ENCODE measurements at regions not wholly inside any gene's neighbourhood (a gene's known extent, or its start where the extent isn't known, plus 50 kb on each side); places are given as distances from the start of the nearest gene placed in this dataset.

GRCh38 chr17:77457572-77458201 is 316.9 kb downstream of the SEC14L1 start:
- Histone ChIP-seq H3K27me3 (ENCODE audit: control insufficient read depth in 1 of 2, insufficient read depth in 2 of 2, low read length in 1 of 2) (no peaks in the 10 kb centered on the region), H3K36me3 (ENCODE audit: control insufficient read depth in 1 of 2, insufficient read depth in 2 of 2, low read length in 1 of 2) (no peaks in the 10 kb centered on the region), H3K27ac (ENCODE audit: low read depth in 1 of 2, low read length in 2 of 2) (no peak overlapping the region), H3K9me3 (ENCODE audit: control insufficient read depth, low read length) (no peaks in the 10 kb centered on the region), H3K4me3 (ENCODE audit: low read length in 2 of 2) (no peak overlapping the region), H3K4me1 (ENCODE audit: control insufficient read depth in 1 of 2, insufficient read depth in 2 of 2, low read length in 2 of 2) (no peaks in the 10 kb centered on the region)
- intact Hi-C loops (cut with DNase I) = no loop called here
- no peak for DNase-seq
- ATAC-seq (ENCODE audit: low FRiP score) = no peak
- 81 to 86% methylated on average over 14 of the region's 14 CpGs for WGBS, 2 donors

GRCh38 chr17:77458202-77459017 is 317.6 kb downstream of the SEC14L1 start:
- no peak for DNase-seq
- H3K36me3 ChIP-seq (ENCODE audit: control insufficient read depth in 1 of 2, insufficient read depth in 2 of 2, low read length in 1 of 2) = no peaks in the 10 kb centered on the region
- no peak overlapping the region for H3K27ac ChIP-seq (ENCODE audit: low read depth in 1 of 2, low read length in 2 of 2)
- no peaks in the 10 kb centered on the region for H3K4me1 ChIP-seq (ENCODE audit: control insufficient read depth in 1 of 2, insufficient read depth in 2 of 2, low read length in 2 of 2)
- H3K4me3 ChIP-seq (ENCODE audit: low read length in 2 of 2) = no peak overlapping the region
- no peaks in the 10 kb centered on the region for H3K27me3 ChIP-seq (ENCODE audit: control insufficient read depth in 1 of 2, insufficient read depth in 2 of 2, low read length in 1 of 2)
- WGBS, 2 donors = 92 to 93% methylated on average over 21 of the region's 21 CpGs
- H3K9me3 ChIP-seq (ENCODE audit: control insufficient read depth, low read length) = no peaks in the 10 kb centered on the region
- intact Hi-C loops (cut with DNase I) = no loop called here
- ATAC-seq (ENCODE audit: low FRiP score) = no peak

GRCh38 chr17:77459018-77459755 is 318.4 kb downstream of the SEC14L1 start:
- DNase-seq (no peak), ATAC-seq (ENCODE audit: low FRiP score) (no peak)
- intact Hi-C loops (cut with DNase I) = no loop called here
- Histone ChIP-seq H3K36me3 (ENCODE audit: control insufficient read depth in 1 of 2, insufficient read depth in 2 of 2, low read length in 1 of 2) (no peaks in the 10 kb centered on the region), H3K27ac (ENCODE audit: low read depth in 1 of 2, low read length in 2 of 2) (no peak overlapping the region), H3K27me3 (ENCODE audit: control insufficient read depth in 1 of 2, insufficient read depth in 2 of 2, low read length in 1 of 2) (no peaks in the 10 kb centered on the region), H3K4me1 (ENCODE audit: control insufficient read depth in 1 of 2, insufficient read depth in 2 of 2, low read length in 2 of 2) (no peaks in the 10 kb centered on the region), H3K4me3 (ENCODE audit: low read length in 2 of 2) (no peak overlapping the region), H3K9me3 (ENCODE audit: control insufficient read depth, low read length) (no peaks in the 10 kb centered on the region)
- WGBS, 2 donors = 94 to 95% methylated on average over 19 of the region's 19 CpGs

GRCh38 chr17:77460514-77461046 is 319.8 kb downstream of the SEC14L1 start:
- WGBS, 2 donors = 86 to 87% methylated on average over 9 of the region's 9 CpGs
- intact Hi-C loops (cut with DNase I) = no loop called here
- Histone ChIP-seq H3K4me1 (ENCODE audit: control insufficient read depth in 1 of 2, insufficient read depth in 2 of 2, low read length in 2 of 2) (no peaks in the 10 kb centered on the region), H3K27ac (ENCODE audit: low read depth in 1 of 2, low read length in 2 of 2) (no peak overlapping the region), H3K9me3 (ENCODE audit: control insufficient read depth, low read length) (no peaks in the 10 kb centered on the region), H3K27me3 (ENCODE audit: control insufficient read depth in 1 of 2, insufficient read depth in 2 of 2, low read length in 1 of 2) (no peaks in the 10 kb centered on the region), H3K4me3 (ENCODE audit: low read length in 2 of 2) (no peak overlapping the region), H3K36me3 (ENCODE audit: control insufficient read depth in 1 of 2, insufficient read depth in 2 of 2, low read length in 1 of 2) (no peaks in the 10 kb centered on the region)
- ATAC-seq (ENCODE audit: low FRiP score) = no peak
- DNase-seq = no peak

GRCh38 chr17:77461277-77462057 is 320.7 kb downstream of the SEC14L1 start:
- Histone ChIP-seq H3K9me3 (ENCODE audit: control insufficient read depth, low read length) (no peaks in the 10 kb centered on the region), H3K36me3 (ENCODE audit: control insufficient read depth in 1 of 2, insufficient read depth in 2 of 2, low read length in 1 of 2) (no peaks in the 10 kb centered on the region), H3K4me3 (ENCODE audit: low read length in 2 of 2) (no peak overlapping the region), H3K27me3 (ENCODE audit: control insufficient read depth in 1 of 2, insufficient read depth in 2 of 2, low read length in 1 of 2) (no peaks in the 10 kb centered on the region), H3K27ac (ENCODE audit: low read depth in 1 of 2, low read length in 2 of 2) (no peak overlapping the region), H3K4me1 (ENCODE audit: control insufficient read depth in 1 of 2, insufficient read depth in 2 of 2, low read length in 2 of 2) (no peaks in the 10 kb centered on the region)
- intact Hi-C loops (cut with DNase I) = no loop called here
- ATAC-seq (ENCODE audit: low FRiP score) = no peak
- WGBS, 2 donors = 91 to 93% methylated on average over 16 of the region's 16 CpGs
- no peak for DNase-seq

GRCh38 chr17:77462090-77462489 is 321.3 kb downstream of the SEC14L1 start:
- no peaks in the 10 kb centered on the region for H3K36me3 ChIP-seq (ENCODE audit: control insufficient read depth in 1 of 2, insufficient read depth in 2 of 2, low read length in 1 of 2)
- no peak overlapping the region for H3K4me3 ChIP-seq (ENCODE audit: low read length in 2 of 2)
- ATAC-seq (ENCODE audit: low FRiP score) (no peak), DNase-seq (no peak)
- H3K9me3 ChIP-seq (ENCODE audit: control insufficient read depth, low read length) = no peaks in the 10 kb centered on the region
- H3K27ac ChIP-seq (ENCODE audit: low read depth in 1 of 2, low read length in 2 of 2) = no peak overlapping the region
- intact Hi-C loops (cut with DNase I) = no loop called here
- H3K27me3 ChIP-seq (ENCODE audit: control insufficient read depth in 1 of 2, insufficient read depth in 2 of 2, low read length in 1 of 2) = no peaks in the 10 kb centered on the region
- 86 to 90% methylated on average over 11 of the region's 11 CpGs for WGBS, 2 donors
- no peaks in the 10 kb centered on the region for H3K4me1 ChIP-seq (ENCODE audit: control insufficient read depth in 1 of 2, insufficient read depth in 2 of 2, low read length in 2 of 2)

- DNase-seq (no peak), ATAC-seq (ENCODE audit: low FRiP score) (no peak)
- intact Hi-C loops (cut with DNase I) = no loop called here
- H3K4me3 ChIP-seq (ENCODE audit: low read length in 2 of 2) = no peak overlapping the region
- H3K27ac ChIP-seq (ENCODE audit: low read depth in 1 of 2, low read length in 2 of 2) = no peak overlapping the region
- WGBS, 2 donors = 94% methylated on average over 16 of the region's 16 CpGs
- no peaks in the 10 kb centered on the region for H3K27me3 ChIP-seq (ENCODE audit: control insufficient read depth in 1 of 2, insufficient read depth in 2 of 2, low read length in 1 of 2)
- H3K4me1 ChIP-seq (ENCODE audit: control insufficient read depth in 1 of 2, insufficient read depth in 2 of 2, low read length in 2 of 2) = no peaks in the 10 kb centered on the region
- no peaks in the 10 kb centered on the region for H3K36me3 ChIP-seq (ENCODE audit: control insufficient read depth in 1 of 2, insufficient read depth in 2 of 2, low read length in 1 of 2)
- H3K9me3 ChIP-seq (ENCODE audit: control insufficient read depth, low read length) = no peaks in the 10 kb centered on the region
Measured at GRCh38 chr17:77462553-77463497, 322.1 kb downstream of the SEC14L1 start.
